Dermis blood vessel endothelial cell (primary cell): ENCODE measurements at regions not wholly inside any gene's neighbourhood (a gene's known extent, or its start where the extent isn't known, plus 50 kb on each side); places are given as distances from the start of the nearest gene placed in this dataset.

ENCODE experiments used
- DNase-seq: peaks from one replicate; pipeline ENCODE4 v3.0.0; 2010

- DNase-seq = no peak
Observed at GRCh38 chr2:12293874-12294273, 422.9 kb upstream of the TRIB2 start.

- no peak for DNase-seq
Observed at GRCh38 chr2:12295856-12296519, 420.7 kb upstream of the TRIB2 start.

- DNase-seq = no peak
Observed at GRCh38 chr2:12296915-12297314, 419.8 kb upstream of the TRIB2 start.

- DNase-seq = no peak
Observed at GRCh38 chr2:12298352-12298751, 418.4 kb upstream of the TRIB2 start.

GRCh38 chr2:12299431-12299830 is 417.3 kb upstream of the TRIB2 start:
- no peak for DNase-seq

GRCh38 chr2:12300019-12300602 is 416.6 kb upstream of the TRIB2 start:
- peak; percentile 11 for DNase-seq

GRCh38 chr2:12300927-12301326 is 415.8 kb upstream of the TRIB2 start:
- peak; percentile 29 for DNase-seq

- no peak for DNase-seq
Observed at GRCh38 chr2:12302140-12302539, 414.6 kb upstream of the TRIB2 start.

GRCh38 chr2:12302691-12303090 is 414.0 kb upstream of the TRIB2 start:
- DNase-seq = no peak

- DNase-seq = no peak
Observed at GRCh38 chr2:12303181-12304030, 413.3 kb upstream of the TRIB2 start.

- DNase-seq = no peak
Observed at GRCh38 chr2:12304564-12305171, 412.1 kb upstream of the TRIB2 start.

GRCh38 chr2:12305931-12306330 is 410.8 kb upstream of the TRIB2 start:
- DNase-seq = no peak

GRCh38 chr2:12310399-12310798 is 406.3 kb upstream of the TRIB2 start:
- no peak for DNase-seq

GRCh38 chr2:12313445-12314126 is 403.1 kb upstream of the TRIB2 start:
- DNase-seq = peak; percentile 24

- DNase-seq = no peak
Observed at GRCh38 chr2:12314127-12314760, 402.5 kb upstream of the TRIB2 start.

- DNase-seq = no peak
Observed at GRCh38 chr2:12315224-12315623, 401.5 kb upstream of the TRIB2 start.

GRCh38 chr2:12316476-12316875 is 400.3 kb upstream of the TRIB2 start:
- no peak for DNase-seq

- DNase-seq = no peak
Observed at GRCh38 chr2:12317286-12317685, 399.4 kb upstream of the TRIB2 start.

GRCh38 chr2:12317814-12318426 is 398.8 kb upstream of the TRIB2 start:
- peak; percentile 15 for DNase-seq

GRCh38 chr2:12318427-12319057 is 398.2 kb upstream of the TRIB2 start:
- DNase-seq = no peak

- no peak for DNase-seq
Observed at GRCh38 chr2:12320027-12320734, 396.6 kb upstream of the TRIB2 start.
